H1 (cell line): ENCODE measurements at regions not wholly inside any gene's neighbourhood (a gene's known extent, or its start where the extent isn't known, plus 50 kb on each side); places are given as distances from the start of the nearest gene placed in this dataset.

ENCODE experiments used
- CTCF ChIA-PET: fragments of 300-600 bp; sonication (Branson Sonifier 250); formaldehyde crosslinking; loops from one replicate; lab custom pipeline; 2021; ENCODE audit not compliant: partially characterized antibody; lab: Charles Lee
- POLR2A ChIA-PET: fragments of 300-600 bp; sonication (Branson Sonifier 250); formaldehyde crosslinking; loops from one replicate; lab custom pipeline; 2021; ENCODE audit warnings: inconsistent platforms; ENCODE audit not compliant: partially characterized antibody; lab: Charles Lee
- DNase-seq, 2 experiments: peaks; one replicate each; pipeline versions ENCODE4 v3.0.0 to v3.0.0-alpha.2; 2010 to 2022; ENCODE audit warnings: low spot score in 2 of 2, low read depth in 1 of 2, mixed read lengths in 1 of 2
- FAIRE-seq: peaks from 2 replicates; lab custom pipeline; 2011; peaks lifted over from hg19 to GRCh38; lab: Jason Lieb, UNC
- H2AFZ ChIP-seq: 2 replicates; pipeline ENCODE4 v1.8.1; 2012; ENCODE audit warnings: low read length, inconsistent platforms
- H2AK5ac ChIP-seq: 2 replicates; pipeline ENCODE4 v1.6.1; 2013; ENCODE audit warnings: low read depth, low read length
- H2BK120ac ChIP-seq: replicated peaks from 2 replicates; pipeline ENCODE3; 2013; ENCODE audit warnings: low read depth, low read length, inconsistent platforms
- H2BK12ac ChIP-seq: 2 replicates; pipeline ENCODE4 v1.6.1; 2013; ENCODE audit warnings: low read depth, low read length
- H2BK15ac ChIP-seq: 2 replicates; pipeline ENCODE4 v1.6.1; 2013; ENCODE audit warnings: low read length
- H2BK20ac ChIP-seq: 2 replicates; pipeline ENCODE4 v1.6.1; 2013; ENCODE audit warnings: low read length
- H2BK5ac ChIP-seq: 2 replicates; pipeline ENCODE4 v1.6.1; 2013; ENCODE audit warnings: low read depth, low read length
- H3K14ac ChIP-seq: 2 replicates; pipeline ENCODE4 v1.6.1; 2013; ENCODE audit warnings: inconsistent platforms; ENCODE audit not compliant: insufficient read length
- H3K18ac ChIP-seq: 2 replicates; pipeline ENCODE4 v1.6.1; 2013; ENCODE audit warnings: low read length; ENCODE audit errors: extremely low read depth
- H3K23ac ChIP-seq: 2 replicates; pipeline ENCODE4 v1.6.1; 2013; ENCODE audit warnings: inconsistent platforms; ENCODE audit not compliant: insufficient read length
- H3K23me2 ChIP-seq: 2 replicates; pipeline ENCODE4 v1.6.1; 2013; ENCODE audit warnings: low read depth, low read length
- H3K27ac ChIP-seq: 2 replicates; pipeline ENCODE4 v1.6.1; 2011; ENCODE audit warnings: low read depth, low read length, inconsistent platforms
- H3K27me3 ChIP-seq, 4 experiments: replicated peaks in 1 of 4; 1 replicate in 1 of 4; 2 replicates in 3 of 4; pipeline versions ENCODE4 v1.6.1 to v1.8.1; 2011 to 2013; ENCODE audit warnings: low read length in 3 of 4, mild to moderate bottlenecking in 3 of 4, inconsistent platforms in 2 of 4, mixed read lengths in 2 of 4, moderate library complexity in 1 of 4; ENCODE audit not compliant: control insufficient read depth in 3 of 4, insufficient read depth in 3 of 4; ENCODE audit errors: extremely low read depth in 1 of 4
- H3K36me3 ChIP-seq, 4 experiments: 2 replicates each; pipeline versions ENCODE4 v1.6.1 to v1.8.1; 2011 to 2013; ENCODE audit warnings: mild to moderate bottlenecking in 4 of 4, low read length in 3 of 4, moderate library complexity in 2 of 4, control low read depth in 1 of 4, inconsistent platforms in 1 of 4; ENCODE audit not compliant: insufficient read depth in 4 of 4, control insufficient read depth in 2 of 4
- H3K4ac ChIP-seq: replicated peaks from 2 replicates; pipeline ENCODE3; 2013; ENCODE audit warnings: low read length, low read depth, mixed read lengths, inconsistent platforms; ENCODE audit not compliant: insufficient read length
- H3K4me1 ChIP-seq, 4 experiments: replicated peaks in 1 of 4; 1 replicate in 1 of 4; 2 replicates in 3 of 4; pipeline versions ENCODE4 v1.6.1 to v1.8.1; 2011 to 2013; ENCODE audit warnings: low read length in 3 of 4, inconsistent platforms in 2 of 4, mixed read lengths in 1 of 4; ENCODE audit not compliant: insufficient read depth in 4 of 4, control insufficient read depth in 3 of 4
- H3K4me2 ChIP-seq, 2 experiments: 2 replicates each; pipeline versions ENCODE4 v1.6.1 to v1.8.1; 2011 to 2013; ENCODE audit warnings: low read depth in 2 of 2, low read length in 2 of 2, control low read depth in 1 of 2, inconsistent platforms in 1 of 2, mild to moderate bottlenecking in 1 of 2; ENCODE audit not compliant: insufficient read depth in 1 of 2
- H3K4me3 ChIP-seq, 4 experiments: fragments of 200-600, 300-600 bp in 1 of 4; sonication (generic), shearing (Covaris generic), sonication (Bioruptor Twin) in 1 of 4; 2 replicates each; pipeline versions ENCODE4 v1.5.1 to v1.8.1; 2011 to 2016; ENCODE audit warnings: low read length in 4 of 4, low read depth in 3 of 4, control low read depth in 2 of 4, inconsistent platforms in 2 of 4, mild to moderate bottlenecking in 2 of 4, mixed read lengths in 1 of 4, moderate library complexity in 1 of 4; ENCODE audit not compliant: insufficient read depth in 2 of 4; ENCODE audit errors: extremely low read depth in 1 of 4
- H3K56ac ChIP-seq: replicated peaks from 2 replicates; pipeline ENCODE3; 2013; ENCODE audit warnings: low read depth, mild to moderate bottlenecking, mixed read lengths, low read length, inconsistent platforms; ENCODE audit not compliant: insufficient read length
- H3K79me1 ChIP-seq: 2 replicates; pipeline ENCODE4 v1.6.1; 2013; ENCODE audit warnings: low read depth, low read length, control low read depth
- H3K79me2 ChIP-seq, 2 experiments: 2 replicates each; pipeline versions ENCODE4 v1.6.1 to v1.8.1; 2012 to 2013; ENCODE audit warnings: low read length in 2 of 2, mild to moderate bottlenecking in 2 of 2, inconsistent platforms in 1 of 2; ENCODE audit not compliant: insufficient read depth in 2 of 2, control insufficient read depth in 1 of 2
- H3K9ac ChIP-seq, 4 experiments: replicated peaks in 1 of 4; 1 replicate in 1 of 4; 2 replicates in 3 of 4; pipeline versions ENCODE4 v1.6.1 to v1.8.1; 2011 to 2013; ENCODE audit warnings: low read depth in 3 of 4, low read length in 3 of 4, control low read depth in 2 of 4, mild to moderate bottlenecking in 2 of 4, moderate library complexity in 2 of 4, inconsistent platforms in 1 of 4; ENCODE audit errors: extremely low read depth in 1 of 4
- H3K9me3 ChIP-seq, 2 experiments: 2 replicates each; pipeline versions ENCODE4 v1.6.1 to v1.8.1; 2012 to 2013; ENCODE audit warnings: mild to moderate bottlenecking in 2 of 2, moderate library complexity in 2 of 2, control low read depth in 1 of 2, inconsistent platforms in 1 of 2, low read depth in 1 of 2, low read length in 1 of 2, mixed read lengths in 1 of 2; ENCODE audit not compliant: insufficient read depth in 2 of 2
- H4K20me1 ChIP-seq, 2 experiments: replicated peaks in 1 of 2; 2 replicates each; pipeline versions ENCODE3 to v1.8.1; 2011 to 2013; ENCODE audit warnings: inconsistent platforms in 2 of 2, low read length in 2 of 2, mild to moderate bottlenecking in 1 of 2; ENCODE audit not compliant: insufficient read depth in 2 of 2, control insufficient read depth in 1 of 2
- H4K5ac ChIP-seq: 2 replicates; pipeline ENCODE4 v1.6.1; 2013; ENCODE audit warnings: low read length, low read depth, mixed read lengths, inconsistent platforms; ENCODE audit not compliant: insufficient read length
- H4K8ac ChIP-seq: 2 replicates; pipeline ENCODE4 v1.8.0; 2013; ENCODE audit warnings: mild to moderate bottlenecking, moderate library complexity, low read length, inconsistent platforms; ENCODE audit not compliant: insufficient read depth; ENCODE audit errors: extremely low read depth
- H4K91ac ChIP-seq: replicated peaks from 2 replicates; pipeline ENCODE3; 2013; ENCODE audit warnings: low read length, mixed read lengths, inconsistent platforms; ENCODE audit not compliant: insufficient read length
- ASH2L ChIP-seq: fragments of 200-600, 300-600 bp; sonication (generic); IDR thresholded peaks from one replicate; pipeline ENCODE4 v1.7.1; 2017; ENCODE audit warnings: low read length
- BRCA1 ChIP-seq: IDR thresholded peaks from 2 replicates; pipeline ENCODE4 v1.6.1; 2012; ENCODE audit warnings: low read depth, low read length, improper control_type of control experiment
- CEBPB ChIP-seq: IDR thresholded peaks from 2 replicates; pipeline ENCODE4 v1.6.1; 2012; ENCODE audit warnings: low read depth, low read length
- CHD1 ChIP-seq: IDR thresholded peaks from 2 replicates; pipeline ENCODE4 v1.6.1; 2012; ENCODE audit warnings: low read depth, low read length, improper control_type of control experiment
- CHD2 ChIP-seq: IDR thresholded peaks from 2 replicates; pipeline ENCODE4 v1.6.1; 2012; ENCODE audit warnings: low read length, improper control_type of control experiment
- CREB1 ChIP-seq: IDR thresholded peaks from 2 replicates; pipeline ENCODE4 v1.6.1; 2012; ENCODE audit warnings: inconsistent platforms
- HDAC6 ChIP-seq: IDR thresholded peaks from one replicate; pipeline ENCODE4 v1.7.1; 2012; ENCODE audit warnings: low read depth, mild to moderate bottlenecking, inconsistent platforms, low read length, moderate library complexity
- JUND ChIP-seq: IDR thresholded peaks from 2 replicates; pipeline ENCODE4 v1.6.1; 2011; ENCODE audit warnings: mild to moderate bottlenecking, improper control_type of control experiment, low read length
- MAFK ChIP-seq: IDR thresholded peaks from 2 replicates; pipeline ENCODE4 v1.6.1; 2012; ENCODE audit warnings: low read depth, mild to moderate bottlenecking, improper control_type of control experiment, low read length
- NRF1 ChIP-seq: IDR thresholded peaks from 2 replicates; pipeline ENCODE4 v1.6.1; 2011; ENCODE audit warnings: mild to moderate bottlenecking, low read depth, low read length, improper control_type of control experiment
- POLR2A ChIP-seq, 2 experiments: IDR thresholded peaks; 1 replicate in 1 of 2; 2 replicates in 1 of 2; pipeline ENCODE4 v1.6.1; 2011; ENCODE audit warnings: low read depth in 2 of 2, low read length in 2 of 2, mild to moderate bottlenecking in 2 of 2; ENCODE audit errors: control extremely low read depth in 1 of 2
- RBBP5 ChIP-seq: IDR thresholded peaks from 2 replicates; pipeline ENCODE4 v1.7.1; 2012; ENCODE audit warnings: low read depth, mild to moderate bottlenecking, inconsistent platforms, low read length, moderate library complexity, borderline replicate concordance
- SIN3A ChIP-seq, 2 experiments: IDR thresholded peaks in 1 of 2; conservative IDR thresholded peaks in 1 of 2; 2 replicates each; pipeline ENCODE4 v1.6.1; 2011 to 2012; ENCODE audit warnings: low read length in 2 of 2, improper control_type of control experiment in 1 of 2, low read depth in 1 of 2, mild to moderate bottlenecking in 1 of 2
- TBP ChIP-seq: IDR thresholded peaks from 2 replicates; pipeline ENCODE4 v1.6.1; 2011; ENCODE audit warnings: low read depth, low read length, improper control_type of control experiment
- TCF12 ChIP-seq: IDR thresholded peaks from 2 replicates; pipeline ENCODE4 v1.6.1; 2011; ENCODE audit warnings: low read depth, mild to moderate bottlenecking, low read length
- WGBS, 2 experiments: shearing (Covaris generic) in 1 of 2; methylation state at CpG; one replicate each; pipeline versions ENCODE4 v1.1.6 to v1.1.7; 2013 to 2015; ENCODE audit warnings: low lambda C conversion rate in 2 of 2, mixed read lengths in 2 of 2, inconsistent platforms in 1 of 2, low coverage in 1 of 2, missing lambda C conversion rate in 1 of 2; ENCODE audit not compliant: insufficient replicate concordance in 2 of 2, insufficient coverage in 1 of 2, insufficient read length in 1 of 2; ENCODE audit errors: extremely low coverage in 1 of 2, missing lambda C conversion rate in 1 of 2; 5-methylcytosine and 5-hydroxymethylcytosine counted together
- TF ChIP-seq, protein P1 (sequence below): IDR thresholded peaks from 2 replicates; pipeline ENCODE4 v1.6.1; 2012; ENCODE audit warnings: low read length, inconsistent platforms

DNA sequence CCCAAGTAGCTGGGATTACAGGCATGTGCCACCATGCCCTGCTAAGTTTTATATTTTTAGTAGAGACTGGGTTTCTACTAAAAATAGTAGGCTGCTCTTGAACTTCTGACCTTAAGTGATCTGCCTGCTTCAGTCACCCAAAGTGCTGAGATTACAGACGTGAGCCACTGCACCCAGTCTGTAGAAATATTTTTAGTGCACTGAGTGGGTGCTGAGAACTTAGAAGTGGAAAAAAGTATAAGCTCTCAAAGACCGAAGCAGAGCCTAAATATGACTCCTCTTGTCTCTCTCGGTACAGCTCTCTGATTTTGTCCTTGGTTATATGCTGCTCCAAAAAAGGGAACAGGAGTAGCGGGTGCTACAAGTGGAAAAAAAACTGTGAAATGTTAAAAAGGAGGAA lies 353.8 kb upstream of the IZUMO3 start:
- no peak overlapping the region for H3K23ac ChIP-seq
- 86% methylated on average over 4 of the region's 4 CpGs; no CpG with 5 or more reads in 1 of the 2 experiments for WGBS, 2 experiments
- H2BK15ac ChIP-seq: no peak overlapping the region
- H3K79me1 ChIP-seq: no peaks in the 10 kb centered on the region
- no peak overlapping the region for H3K4me2 ChIP-seq
- H3K36me3 ChIP-seq: no peaks in the 10 kb centered on the region
- no peak overlapping the region for H2AK5ac ChIP-seq
- H4K91ac ChIP-seq: no peak overlapping the region
- no peak for DNase-seq
- no peak overlapping the region for H4K5ac ChIP-seq
- H2BK12ac ChIP-seq: no peak overlapping the region
- H3K23me2 ChIP-seq: no peaks in the 10 kb centered on the region
- H3K56ac ChIP-seq: no peak overlapping the region
- no peak overlapping the region for H3K4me3 ChIP-seq
- ChIA-PET POLR2A (no interaction called here), CTCF (no interaction called here)
- H3K14ac ChIP-seq: no peak overlapping the region
- H3K9me3 ChIP-seq: no peaks in the 10 kb centered on the region
- H2AFZ ChIP-seq: no peak overlapping the region
- no peak overlapping the region for H2BK5ac ChIP-seq
- no peak overlapping the region for H3K4ac ChIP-seq
- H3K27ac ChIP-seq: no peak overlapping the region
- H3K4me1 ChIP-seq: no peaks in the 10 kb centered on the region
- H3K27me3 ChIP-seq: no peaks in the 10 kb centered on the region
- FAIRE-seq: no peak
- H4K8ac ChIP-seq: no peak overlapping the region
- H3K18ac ChIP-seq: no peak overlapping the region
- H2BK20ac ChIP-seq: no peak overlapping the region
- no peaks in the 10 kb centered on the region for H3K79me2 ChIP-seq
- H2BK120ac ChIP-seq: no peak overlapping the region
- H3K9ac ChIP-seq: no peak overlapping the region
- H4K20me1 ChIP-seq: no peaks in the 10 kb centered on the region
- TF ChIP-seq TBP (no peak), CREB1 (no peak), ASH2L (no peak), TCF12 (no peak), NRF1 (no peak), CEBPB (no peak), CHD1 (no peak), JUND (no peak), MAFK (no peak), HDAC6 (no peak), RBBP5 (no peak), BRCA1 (no peak), SIN3A (conservative IDR thresholded peaks at IDR 0.05 in 1 of 2, IDR thresholded peaks at IDR 0.05 in 1 of 2; ENCODE audit: low read depth in 1 of 2, low read length in 2 of 2) (no peak), CHD2 (no peak), POLR2A (IDR thresholded peaks at IDR 0.05; ENCODE audit: control extremely low read depth in 1 of 2, low read depth in 2 of 2, low read length in 2 of 2) (no peak)
- TF ChIP-seq, protein P1, sequence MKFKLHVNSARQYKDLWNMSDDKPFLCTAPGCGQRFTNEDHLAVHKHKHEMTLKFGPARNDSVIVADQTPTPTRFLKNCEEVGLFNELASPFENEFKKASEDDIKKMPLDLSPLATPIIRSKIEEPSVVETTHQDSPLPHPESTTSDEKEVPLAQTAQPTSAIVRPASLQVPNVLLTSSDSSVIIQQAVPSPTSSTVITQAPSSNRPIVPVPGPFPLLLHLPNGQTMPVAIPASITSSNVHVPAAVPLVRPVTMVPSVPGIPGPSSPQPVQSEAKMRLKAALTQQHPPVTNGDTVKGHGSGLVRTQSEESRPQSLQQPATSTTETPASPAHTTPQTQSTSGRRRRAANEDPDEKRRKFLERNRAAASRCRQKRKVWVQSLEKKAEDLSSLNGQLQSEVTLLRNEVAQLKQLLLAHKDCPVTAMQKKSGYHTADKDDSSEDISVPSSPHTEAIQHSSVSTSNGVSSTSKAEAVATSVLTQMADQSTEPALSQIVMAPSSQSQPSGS: no peak
